Choroid plexus epithelial cell (primary cell): ENCODE measurements at regions not wholly inside any gene's neighbourhood (a gene's known extent, or its start where the extent isn't known, plus 50 kb on each side); places are given as distances from the start of the nearest gene placed in this dataset.

Experiments used
- DNase-seq: peaks from one replicate; pipeline ENCODE4 v3.0.0-alpha.2; 2010; ENCODE audit warnings: low read depth
- H3K4me3 ChIP-seq: 2 replicates; pipeline ENCODE4 v1.5.1; 2011; ENCODE audit warnings: low read depth, mild to moderate bottlenecking, control low read depth, low read length, moderate library complexity
- CTCF ChIP-seq: conservative IDR thresholded peaks from 2 replicates; pipeline ENCODE4 v1.5.1; 2011; ENCODE audit warnings: low read depth, mild to moderate bottlenecking, control low read depth, inconsistent platforms, low read length, moderate library complexity

DNA sequence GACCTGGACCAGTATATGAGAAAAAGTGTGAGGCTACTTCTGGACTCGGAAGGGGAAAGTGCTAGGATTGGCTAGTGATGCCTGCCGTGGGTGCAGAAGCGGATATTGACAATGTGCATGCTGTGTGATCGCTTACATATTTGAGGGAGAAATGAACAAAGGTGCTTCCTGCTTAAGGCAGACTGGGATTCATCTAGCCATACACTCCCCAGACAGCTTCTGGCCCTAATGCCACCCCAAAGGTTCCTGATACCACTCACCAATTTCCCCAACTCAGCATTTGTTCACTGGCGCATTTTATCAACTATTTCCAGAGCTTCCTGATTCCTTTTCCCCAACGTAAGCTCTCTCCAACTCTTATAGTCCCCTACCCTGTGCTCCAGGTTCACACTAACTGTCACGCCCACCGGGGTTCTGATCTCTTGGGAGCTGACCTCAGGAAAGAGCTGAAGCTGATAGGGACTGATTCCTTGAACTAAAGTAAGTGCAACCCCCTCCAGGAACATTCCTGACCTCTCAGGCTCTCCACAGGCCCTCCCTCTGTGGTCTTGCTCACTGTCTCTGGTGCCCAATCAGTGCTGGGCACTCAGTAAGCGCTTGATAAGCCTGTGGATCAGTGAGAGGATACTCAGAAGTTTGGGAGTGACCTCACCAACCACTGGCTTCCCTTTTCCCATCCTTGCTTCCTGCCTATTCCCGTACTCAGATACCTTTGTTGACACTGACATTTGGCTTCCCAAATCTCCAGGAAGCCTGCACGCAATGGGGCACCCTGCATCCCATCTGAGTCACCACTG, 73.3 kb downstream of the MRPL14 start:
- TF ChIP-seq CTCF = no peak
- no peak for DNase-seq
- no peak overlapping the region for H3K4me3 ChIP-seq

- no peak overlapping the region for H3K4me3 ChIP-seq
- no peak for TF ChIP-seq CTCF
- no peak for DNase-seq
Observed at GRCh38 chr6:44053106-44053756, 74.0 kb downstream of the MRPL14 start.

- DNase-seq = peak; percentile 90
- peak; percentile 12 for TF ChIP-seq CTCF
- no peak overlapping the region for H3K4me3 ChIP-seq
Observed at GRCh38 chr6:44052419-44053023, 74.7 kb downstream of the MRPL14 start.

DNA sequence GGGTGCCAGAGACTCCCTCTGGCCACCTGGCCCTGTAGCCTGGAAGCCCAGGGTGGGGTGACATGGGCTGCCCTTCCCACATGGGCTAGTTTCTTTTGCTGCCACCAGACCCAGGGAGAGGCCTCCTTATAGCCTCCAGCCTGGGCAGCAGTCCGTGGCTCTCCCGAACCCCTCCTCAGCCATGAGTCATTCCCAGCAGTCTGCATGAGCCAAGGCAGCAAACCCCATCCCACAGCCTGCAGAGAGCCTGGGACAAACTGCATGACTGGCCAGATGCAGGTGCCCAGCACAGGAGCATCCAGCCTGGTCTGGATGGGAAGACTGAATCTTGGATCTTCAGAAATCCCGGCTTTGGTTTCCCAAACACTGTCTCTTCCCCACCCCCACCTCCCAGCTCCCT, 75.7 kb downstream of the MRPL14 start:
- H3K4me3 ChIP-seq = no peak overlapping the region
- TF ChIP-seq CTCF = no peak
- peak; percentile 77 for DNase-seq

GRCh38 chr6:44050872-44051505, 76.3 kb downstream of the MRPL14 start:
- no peak for TF ChIP-seq CTCF
- no peak for DNase-seq
- no peak overlapping the region for H3K4me3 ChIP-seq

GRCh38 chr6:44049989-44050871, 77.0 kb downstream of the MRPL14 start:
- TF ChIP-seq CTCF = no peak
- DNase-seq = no peak
- no peak overlapping the region for H3K4me3 ChIP-seq
